HG02840 (cell line): ENCODE measurements at regions not wholly inside any gene's neighbourhood (a gene's known extent, or its start where the extent isn't known, plus 50 kb on each side); places are given as distances from the start of the nearest gene placed in this dataset.
"Not testable (repeated sequence)": the region's sequence is repeated elsewhere in the genome, so short reads cannot be mapped to it uniquely, and the experiment has no call there.

Source experiments
- ATAC-seq: cut with Tn5 transposase; IDR thresholded peaks from one replicate; pipeline ENCODE4 v1.9.1; 2021; ENCODE audit warnings: mild to moderate bottlenecking, moderate library complexity, moderate number of reproducible peaks; ENCODE audit not compliant: unreplicated experiment, low FRiP score

GRCh38 chr12:124159655-124160054, 135.2 kb upstream of the RFLNA start:
- no peak for ATAC-seq

- ATAC-seq, result no peak
These were observed 134.7 kb upstream of the RFLNA start for GRCh38 chr12:124160097-124160756.

- not testable (repeated sequence) for ATAC-seq
These were observed 133.5 kb upstream of the RFLNA start for GRCh38 chr12:124161402-124161801.

- ATAC-seq, result no peak
These were observed 132.5 kb upstream of the RFLNA start for GRCh38 chr12:124162151-124163110.

- ATAC-seq, result no peak
These were observed 129.2 kb upstream of the RFLNA start for GRCh38 chr12:124165695-124166094.

- no peak for ATAC-seq
These were observed 127.8 kb upstream of the RFLNA start for GRCh38 chr12:124167141-124167540.

GRCh38 chr12:124168016-124168786, 126.7 kb upstream of the RFLNA start:
- ATAC-seq, result no peak

GRCh38 chr12:124169577-124170284, 125.2 kb upstream of the RFLNA start:
- no peak for ATAC-seq

GRCh38 chr12:124170760-124171159, 124.1 kb upstream of the RFLNA start:
- no peak for ATAC-seq

- ATAC-seq, result no peak
These were observed 123.5 kb upstream of the RFLNA start for GRCh38 chr12:124171231-124171979.

GRCh38 chr12:124172636-124173035, 122.3 kb upstream of the RFLNA start:
- ATAC-seq, result no peak

- no peak for ATAC-seq
These were observed 121.2 kb upstream of the RFLNA start for GRCh38 chr12:124173692-124174091.

GRCh38 chr12:124174451-124175348, 120.2 kb upstream of the RFLNA start:
- ATAC-seq, result no peak

- no peak for ATAC-seq
These were observed 119.2 kb upstream of the RFLNA start for GRCh38 chr12:124175704-124176103.

- ATAC-seq, result no peak
These were observed 117.5 kb upstream of the RFLNA start for GRCh38 chr12:124177276-124177950.

GRCh38 chr12:124177951-124178316, 117.0 kb upstream of the RFLNA start:
- ATAC-seq, result no peak

- ATAC-seq, result no peak
These were observed 114.8 kb upstream of the RFLNA start for GRCh38 chr12:124179936-124180607.

- ATAC-seq, result no peak
These were observed 111.7 kb upstream of the RFLNA start for GRCh38 chr12:124183172-124183571.
